BJ (cell line): ENCODE measurements at regions not wholly inside any gene's neighbourhood (a gene's known extent, or its start where the extent isn't known, plus 50 kb on each side); places are given as distances from the start of the nearest gene placed in this dataset.
A peak's percentile ranks its signal among the peaks of the same experiment; 100 is the strongest.

ENCODE experiments used
- CTCF ChIA-PET: fragments of 350-600 bp; formaldehyde crosslinking; extraction: SDS; loops from one replicate; lab custom pipeline; 2021; ENCODE audit warnings: antibody characterized with exemption, inconsistent platforms; lab: Yijun Ruan, JAX
- POLR2A ChIA-PET: fragments of 300-600 bp; sonication (Branson Sonifier 250); formaldehyde crosslinking; extraction: SDS; loops from one replicate; lab custom pipeline; 2021; ENCODE audit warnings: antibody characterized with exemption; lab: Charles Lee
- DNase-seq: peaks from one replicate; pipeline ENCODE4 v3.0.0-alpha.2; 2011; ENCODE audit warnings: low read depth
- H3K27me3 ChIP-seq: 2 replicates; pipeline ENCODE4 v1.6.0; 2011; ENCODE audit warnings: low read length; ENCODE audit not compliant: control insufficient read depth, insufficient read depth
- H3K36me3 ChIP-seq: 2 replicates; pipeline ENCODE4 v1.5.1; 2011; ENCODE audit warnings: low read length; ENCODE audit not compliant: control insufficient read depth, insufficient read depth
- H3K4me3 ChIP-seq: 2 replicates; pipeline ENCODE4 v1.5.1; 2011; ENCODE audit warnings: low read depth, mild to moderate bottlenecking, control low read depth, low read length
- TF ChIP-seq, protein P1 (sequence below): IDR thresholded peaks from 2 replicates; pipeline ENCODE4 v1.5.1; 2011; ENCODE audit warnings: low read depth, mild to moderate bottlenecking, control low read depth, inconsistent platforms, low read length, moderate library complexity; ENCODE audit not compliant: insufficient read depth

GRCh38 chr1:212557739-212558692 lies 50.5 kb upstream of the ATF3 start:
- TF ChIP-seq, protein P1, sequence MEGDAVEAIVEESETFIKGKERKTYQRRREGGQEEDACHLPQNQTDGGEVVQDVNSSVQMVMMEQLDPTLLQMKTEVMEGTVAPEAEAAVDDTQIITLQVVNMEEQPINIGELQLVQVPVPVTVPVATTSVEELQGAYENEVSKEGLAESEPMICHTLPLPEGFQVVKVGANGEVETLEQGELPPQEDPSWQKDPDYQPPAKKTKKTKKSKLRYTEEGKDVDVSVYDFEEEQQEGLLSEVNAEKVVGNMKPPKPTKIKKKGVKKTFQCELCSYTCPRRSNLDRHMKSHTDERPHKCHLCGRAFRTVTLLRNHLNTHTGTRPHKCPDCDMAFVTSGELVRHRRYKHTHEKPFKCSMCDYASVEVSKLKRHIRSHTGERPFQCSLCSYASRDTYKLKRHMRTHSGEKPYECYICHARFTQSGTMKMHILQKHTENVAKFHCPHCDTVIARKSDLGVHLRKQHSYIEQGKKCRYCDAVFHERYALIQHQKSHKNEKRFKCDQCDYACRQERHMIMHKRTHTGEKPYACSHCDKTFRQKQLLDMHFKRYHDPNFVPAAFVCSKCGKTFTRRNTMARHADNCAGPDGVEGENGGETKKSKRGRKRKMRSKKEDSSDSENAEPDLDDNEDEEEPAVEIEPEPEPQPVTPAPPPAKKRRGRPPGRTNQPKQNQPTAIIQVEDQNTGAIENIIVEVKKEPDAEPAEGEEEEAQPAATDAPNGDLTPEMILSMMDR: no peak

GRCh38 chr1:212558693-212559480 lies 49.7 kb upstream of the ATF3 start:
- DNase-seq: peak; percentile 35
- ChIA-PET CTCF (interaction anchor here (0.6 to 2.3 kb wide), 4 partner anchors 8 to 106 kb away, joined by 3 to 6 read pairs (median 3); no protein-coding TSS in a partner anchor), POLR2A (interaction anchor here (0.6 to 0.7 kb wide), 2 partner anchors 46 to 130 kb away, joined by 16 to 20 read pairs; no protein-coding TSS in a partner anchor)
- Histone ChIP-seq H3K36me3 (no peaks in the 10 kb centered on the region), H3K27me3 (peaks cover 2% of the 10 kb centered on the region; the same call in 1 of the 2 replicates), H3K4me3 (peak overlapping the region; percentile 76)
- TF ChIP-seq, protein P1: no peak

More at GRCh38 chr1:212557739-212558692, 50.5 kb upstream of the ATF3 start:
- no peak for DNase-seq
- Histone ChIP-seq H3K36me3 (no peaks in the 10 kb centered on the region), H3K27me3 (peaks cover 2% of the 10 kb centered on the region; the same call in 1 of the 2 replicates), H3K4me3 (peak overlapping the region; percentile 76)
- POLR2A ChIA-PET: interaction anchor here (0.6 to 0.7 kb wide), 3 partner anchors 47 to 619 kb away, joined by 3 to 20 read pairs (median 16); no protein-coding TSS in a partner anchor
- CTCF ChIA-PET: interaction anchor here (0.6 to 2.5 kb wide), 5 partner anchors 10 to 107 kb away, joined by 3 to 10 read pairs (median 3); no protein-coding TSS in a partner anchor
